ENCODE measurements at regions not wholly inside any gene's neighbourhood (a gene's known extent, or its start where the extent isn't known, plus 50 kb on each side); places are given as distances from the start of the nearest gene placed in this dataset.

GRCh38 chr11:23295241-23295640 lies 435.0 kb upstream of the CCDC179 start:
- no peak for ATAC-seq

GRCh38 chr11:23308041-23308440 lies 447.8 kb upstream of the CCDC179 start:
- ATAC-seq = no peak
- no peak for TF ChIP-seq TCF4 (CRISPR knock-in tag; IDR thresholded peaks at IDR 0.05; ENCODE audit: borderline replicate concordance)
- no peak for TF ChIP-seq ZC3H10 (CRISPR knock-in tag; IDR thresholded peaks at IDR 0.05)
- no peak for TF ChIP-seq TOX (CRISPR knock-in tag; IDR thresholded peaks at IDR 0.05; ENCODE audit: borderline replicate concordance)
- TF ChIP-seq ZNF70 (CRISPR knock-in tag; IDR thresholded peaks at IDR 0.05) = no peak
- no peak for TF ChIP-seq ISL1 (CRISPR knock-in tag; IDR thresholded peaks at IDR 0.05)
- no peak for TF ChIP-seq PPARA (CRISPR knock-in tag; IDR thresholded peaks at IDR 0.05; ENCODE audit: borderline replicate concordance)
- TF ChIP-seq, protein P1, sequence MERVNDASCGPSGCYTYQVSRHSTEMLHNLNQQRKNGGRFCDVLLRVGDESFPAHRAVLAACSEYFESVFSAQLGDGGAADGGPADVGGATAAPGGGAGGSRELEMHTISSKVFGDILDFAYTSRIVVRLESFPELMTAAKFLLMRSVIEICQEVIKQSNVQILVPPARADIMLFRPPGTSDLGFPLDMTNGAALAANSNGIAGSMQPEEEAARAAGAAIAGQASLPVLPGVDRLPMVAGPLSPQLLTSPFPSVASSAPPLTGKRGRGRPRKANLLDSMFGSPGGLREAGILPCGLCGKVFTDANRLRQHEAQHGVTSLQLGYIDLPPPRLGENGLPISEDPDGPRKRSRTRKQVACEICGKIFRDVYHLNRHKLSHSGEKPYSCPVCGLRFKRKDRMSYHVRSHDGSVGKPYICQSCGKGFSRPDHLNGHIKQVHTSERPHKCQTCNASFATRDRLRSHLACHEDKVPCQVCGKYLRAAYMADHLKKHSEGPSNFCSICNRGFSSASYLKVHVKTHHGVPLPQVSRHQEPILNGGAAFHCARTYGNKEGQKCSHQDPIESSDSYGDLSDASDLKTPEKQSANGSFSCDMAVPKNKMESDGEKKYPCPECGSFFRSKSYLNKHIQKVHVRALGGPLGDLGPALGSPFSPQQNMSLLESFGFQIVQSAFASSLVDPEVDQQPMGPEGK (CRISPR knock-in tag; IDR thresholded peaks at IDR 0.05; ENCODE audit: borderline replicate concordance) = no peak
- TF ChIP-seq ARNTL (CRISPR knock-in tag; IDR thresholded peaks at IDR 0.05; ENCODE audit: borderline replicate concordance, low read depth) = no peak
- no peak for TF ChIP-seq POU6F1 (CRISPR knock-in tag; IDR thresholded peaks at IDR 0.05; ENCODE audit: borderline replicate concordance, low read depth)
- no peak for TF ChIP-seq ZNF565 (CRISPR knock-in tag; conservative IDR thresholded peaks at IDR 0.05; ENCODE audit: low read depth)
- TF ChIP-seq RARB (CRISPR knock-in tag; IDR thresholded peaks at IDR 0.05) = no peak
- TF ChIP-seq, protein P2, sequence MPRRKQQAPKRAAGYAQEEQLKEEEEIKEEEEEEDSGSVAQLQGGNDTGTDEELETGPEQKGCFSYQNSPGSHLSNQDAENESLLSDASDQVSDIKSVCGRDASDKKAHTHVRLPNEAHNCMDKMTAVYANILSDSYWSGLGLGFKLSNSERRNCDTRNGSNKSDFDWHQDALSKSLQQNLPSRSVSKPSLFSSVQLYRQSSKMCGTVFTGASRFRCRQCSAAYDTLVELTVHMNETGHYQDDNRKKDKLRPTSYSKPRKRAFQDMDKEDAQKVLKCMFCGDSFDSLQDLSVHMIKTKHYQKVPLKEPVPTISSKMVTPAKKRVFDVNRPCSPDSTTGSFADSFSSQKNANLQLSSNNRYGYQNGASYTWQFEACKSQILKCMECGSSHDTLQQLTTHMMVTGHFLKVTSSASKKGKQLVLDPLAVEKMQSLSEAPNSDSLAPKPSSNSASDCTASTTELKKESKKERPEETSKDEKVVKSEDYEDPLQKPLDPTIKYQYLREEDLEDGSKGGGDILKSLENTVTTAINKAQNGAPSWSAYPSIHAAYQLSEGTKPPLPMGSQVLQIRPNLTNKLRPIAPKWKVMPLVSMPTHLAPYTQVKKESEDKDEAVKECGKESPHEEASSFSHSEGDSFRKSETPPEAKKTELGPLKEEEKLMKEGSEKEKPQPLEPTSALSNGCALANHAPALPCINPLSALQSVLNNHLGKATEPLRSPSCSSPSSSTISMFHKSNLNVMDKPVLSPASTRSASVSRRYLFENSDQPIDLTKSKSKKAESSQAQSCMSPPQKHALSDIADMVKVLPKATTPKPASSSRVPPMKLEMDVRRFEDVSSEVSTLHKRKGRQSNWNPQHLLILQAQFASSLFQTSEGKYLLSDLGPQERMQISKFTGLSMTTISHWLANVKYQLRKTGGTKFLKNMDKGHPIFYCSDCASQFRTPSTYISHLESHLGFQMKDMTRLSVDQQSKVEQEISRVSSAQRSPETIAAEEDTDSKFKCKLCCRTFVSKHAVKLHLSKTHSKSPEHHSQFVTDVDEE (CRISPR knock-in tag; IDR thresholded peaks at IDR 0.05) = no peak

More at GRCh38 chr11:23295241-23295640, 435.0 kb upstream of the CCDC179 start:
- TF ChIP-seq ZFP3 (CRISPR knock-in tag; IDR thresholded peaks at IDR 0.05) = no peak
- no peak for TF ChIP-seq PPARA (CRISPR knock-in tag; IDR thresholded peaks at IDR 0.05; ENCODE audit: borderline replicate concordance)
- TF ChIP-seq GLIS3 (CRISPR knock-in tag; IDR thresholded peaks at IDR 0.05) = no peak
- TF ChIP-seq ZNF70 (CRISPR knock-in tag; IDR thresholded peaks at IDR 0.05) = no peak
- TF ChIP-seq, protein P1 (CRISPR knock-in tag; IDR thresholded peaks at IDR 0.05; ENCODE audit: borderline replicate concordance) = no peak
- TF ChIP-seq POU6F1 (CRISPR knock-in tag; IDR thresholded peaks at IDR 0.05; ENCODE audit: borderline replicate concordance, low read depth) = no peak
- TF ChIP-seq TCF4 (CRISPR knock-in tag; IDR thresholded peaks at IDR 0.05; ENCODE audit: borderline replicate concordance) = no peak
- TF ChIP-seq ZNF8 (CRISPR knock-in tag; IDR thresholded peaks at IDR 0.05) = no peak
- no peak for TF ChIP-seq OSR1 (CRISPR knock-in tag; IDR thresholded peaks at IDR 0.05)
- TF ChIP-seq ESRRG (CRISPR knock-in tag; IDR thresholded peaks at IDR 0.05) = no peak

DNA sequence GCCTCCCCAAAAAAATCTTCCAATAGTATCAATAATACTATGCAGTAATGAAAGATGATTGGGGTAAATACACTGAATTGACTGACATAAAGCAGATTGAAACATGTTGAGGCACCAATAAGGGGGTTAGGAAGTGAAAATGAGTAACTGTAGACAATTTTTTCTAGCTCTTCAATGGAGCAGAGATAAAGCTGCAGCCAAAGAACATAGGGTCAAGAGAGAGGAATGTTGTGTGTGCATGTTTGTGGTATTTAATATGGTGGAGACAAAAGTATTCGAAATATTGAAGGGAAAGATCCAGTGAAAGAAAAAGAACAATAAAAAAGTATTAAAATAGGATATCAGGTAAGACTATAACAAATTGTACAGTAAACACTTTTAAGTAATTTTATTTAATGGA lies 450.0 kb upstream of the CCDC179 start:
- TF ChIP-seq CSDC2 (CRISPR knock-in tag; IDR thresholded peaks at IDR 0.05) (no peak), RARB (CRISPR knock-in tag; IDR thresholded peaks at IDR 0.05) (no peak), ARNTL (CRISPR knock-in tag; IDR thresholded peaks at IDR 0.05; ENCODE audit: borderline replicate concordance, low read depth) (no peak), PPARA (CRISPR knock-in tag; IDR thresholded peaks at IDR 0.05; ENCODE audit: borderline replicate concordance) (no peak), GLIS3 (CRISPR knock-in tag; IDR thresholded peaks at IDR 0.05) (no peak), POU6F1 (CRISPR knock-in tag; IDR thresholded peaks at IDR 0.05; ENCODE audit: borderline replicate concordance, low read depth) (no peak)
- TF ChIP-seq, protein P2 (CRISPR knock-in tag; IDR thresholded peaks at IDR 0.05) = no peak
- TF ChIP-seq, protein P1 (CRISPR knock-in tag; IDR thresholded peaks at IDR 0.05; ENCODE audit: borderline replicate concordance) = no peak
- ATAC-seq = no peak
